IMR-90 (cell line): ENCODE measurements at regions not wholly inside any gene's neighbourhood (a gene's known extent, or its start where the extent isn't known, plus 50 kb on each side); places are given as distances from the start of the nearest gene placed in this dataset.

Experiments
- ATAC-seq: fragments of 200-7000 bp; cut with Tn5 transposase; 2 replicates; pipeline ENCODE4 v1.9.1; 2020; ENCODE audit warnings: low read depth, mild to moderate bottlenecking, moderate library complexity
- BruUV-seq: library from RNA; stranded (reverse); fragments of 400-500 nt; replicated peaks from 2 replicates; lab custom pipeline; 2021; lab: Mats Ljungman, UMichigan
- CTCF ChIA-PET: fragments of 300-600 bp; formaldehyde crosslinking; extraction: SDS; loops from one replicate; lab custom pipeline; 2021; ENCODE audit warnings: antibody characterized with exemption; lab: Yijun Ruan, JAX
- POLR2A ChIA-PET: fragments of 300-600 bp; sonication (Branson Sonifier 250); formaldehyde crosslinking; loops from one replicate; lab custom pipeline; 2022; ENCODE audit warnings: antibody characterized with exemption; ENCODE audit not compliant: unreplicated experiment; lab: Charles Lee
- DNase-seq: peaks from one replicate; pipeline ENCODE4 v3.0.0; 2013
- H2AFZ ChIP-seq: replicated peaks from 2 replicates; pipeline ENCODE3; 2013; ENCODE audit warnings: low read length, mild to moderate bottlenecking; ENCODE audit not compliant: poor library complexity
- H2AK5ac ChIP-seq: 2 replicates; pipeline ENCODE4 v1.6.1; 2013; ENCODE audit warnings: low read depth, low read length, inconsistent platforms
- H2AK9ac ChIP-seq: replicated peaks from 2 replicates; pipeline ENCODE3; 2013; ENCODE audit warnings: mild to moderate bottlenecking, low read depth, low read length, moderate library complexity; ENCODE audit not compliant: poor library complexity
- H2BK120ac ChIP-seq: 2 replicates; pipeline ENCODE4 v1.6.1; 2013; ENCODE audit warnings: low read depth, low read length, inconsistent platforms
- H2BK15ac ChIP-seq: 3 replicates; pipeline ENCODE4 v1.6.1; 2013; ENCODE audit warnings: low read depth, low read length, inconsistent platforms
- H2BK20ac ChIP-seq: 2 replicates; pipeline ENCODE4 v1.6.1; 2013; ENCODE audit warnings: low read depth, mild to moderate bottlenecking, inconsistent platforms, low read length, moderate library complexity
- H2BK5ac ChIP-seq: 2 replicates; pipeline ENCODE4 v1.6.1; 2013; ENCODE audit warnings: mild to moderate bottlenecking, low read depth, low read length, inconsistent platforms; ENCODE audit not compliant: poor library complexity, severe bottlenecking
- H3K14ac ChIP-seq: replicated peaks from 2 replicates; pipeline ENCODE4 v1.6.1; 2013; ENCODE audit warnings: low read depth, low read length, inconsistent platforms
- H3K18ac ChIP-seq: 2 replicates; pipeline ENCODE4 v1.6.1; 2013; ENCODE audit warnings: low read depth, low read length, control low read depth
- H3K23ac ChIP-seq: 2 replicates; pipeline ENCODE4 v1.6.1; 2013; ENCODE audit warnings: low read depth, low read length, inconsistent platforms
- H3K27ac ChIP-seq: 2 replicates; pipeline ENCODE4 v1.5.1; 2013; ENCODE audit warnings: mild to moderate bottlenecking, control low read depth, low read length; ENCODE audit not compliant: insufficient read depth
- H3K27me3 ChIP-seq: 2 replicates; pipeline ENCODE4 v1.6.1; 2013; ENCODE audit warnings: low read length; ENCODE audit not compliant: control insufficient read depth, insufficient read depth
- H3K36me3 ChIP-seq: 2 replicates; pipeline ENCODE4 v1.6.1; 2013; ENCODE audit warnings: low read length, mixed read lengths; ENCODE audit not compliant: control insufficient read depth, insufficient read depth
- H3K4ac ChIP-seq: 2 replicates; pipeline ENCODE4 v1.6.1; 2013; ENCODE audit warnings: low read depth, low read length, inconsistent platforms
- H3K4me1 ChIP-seq: 2 replicates; pipeline ENCODE4 v1.6.1; 2013; ENCODE audit warnings: low read length, mixed read lengths; ENCODE audit not compliant: control insufficient read depth, insufficient read depth
- H3K4me2 ChIP-seq: 2 replicates; pipeline ENCODE4 v1.6.1; 2013; ENCODE audit warnings: low read depth, mild to moderate bottlenecking, control low read depth, low read length, moderate library complexity
- H3K4me3 ChIP-seq: 2 replicates; pipeline ENCODE4 v1.5.1; 2013; ENCODE audit warnings: low read depth, mild to moderate bottlenecking, control low read depth, low read length, moderate library complexity; ENCODE audit not compliant: insufficient read depth
- H3K56ac ChIP-seq: 2 replicates; pipeline ENCODE4 v1.6.1; 2013; ENCODE audit warnings: low read length, inconsistent platforms; ENCODE audit not compliant: insufficient read depth; ENCODE audit errors: extremely low read depth
- H3K79me1 ChIP-seq, 2 experiments: 2 replicates each; pipeline ENCODE4 v1.6.1; 2013; ENCODE audit warnings: low read length in 2 of 2, inconsistent platforms in 1 of 2, low read depth in 1 of 2
- H3K9ac ChIP-seq: 2 replicates; pipeline ENCODE4 v1.6.1; 2013; ENCODE audit warnings: low read depth, low read length, control low read depth
- H3K9me1 ChIP-seq: 2 replicates; pipeline ENCODE4 v1.6.1; 2013; ENCODE audit warnings: low read length, inconsistent platforms; ENCODE audit not compliant: insufficient read depth
- H3K9me3 ChIP-seq: 2 replicates; pipeline ENCODE4 v1.6.1; 2013; ENCODE audit warnings: low read length; ENCODE audit not compliant: control insufficient read depth, insufficient read depth
- H4K20me1 ChIP-seq: 2 replicates; pipeline ENCODE4 v1.6.1; 2013; ENCODE audit warnings: low read length, inconsistent platforms; ENCODE audit not compliant: insufficient read depth
- H4K5ac ChIP-seq: 2 replicates; pipeline ENCODE4 v1.6.1; 2013; ENCODE audit warnings: mild to moderate bottlenecking, low read depth, low read length, control low read depth
- H4K8ac ChIP-seq, 2 experiments: 2 replicates each; pipeline ENCODE4 v1.6.1; 2013; ENCODE audit warnings: low read depth in 2 of 2, low read length in 2 of 2, control low read depth in 1 of 2, inconsistent platforms in 1 of 2
- H4K91ac ChIP-seq: 2 replicates; pipeline ENCODE4 v1.6.1; 2013; ENCODE audit warnings: low read depth, low read length, inconsistent platforms; ENCODE audit not compliant: insufficient read depth
- BHLHE40 ChIP-seq: fragments of 150-350 bp; IDR thresholded peaks from 2 replicates; pipeline ENCODE4 v1.6.1; 2016; ENCODE audit warnings: mild to moderate bottlenecking, low read depth, low read length
- CEBPB ChIP-seq: IDR thresholded peaks from 2 replicates; pipeline ENCODE4 v1.6.1; 2012; ENCODE audit warnings: low read depth, low read length, improper control_type of control experiment
- CHD1 ChIP-seq: IDR thresholded peaks from 2 replicates; pipeline ENCODE4 v1.6.1; 2012; ENCODE audit warnings: low read depth, low read length, improper control_type of control experiment
- CTCF ChIP-seq: conservative IDR thresholded peaks from 2 replicates; pipeline ENCODE4 v1.5.1; 2012; ENCODE audit warnings: mild to moderate bottlenecking, low read depth, low read length, improper control_type of control experiment
- ELK1 ChIP-seq: fragments of 150-350 bp; IDR thresholded peaks from 2 replicates; pipeline ENCODE4 v1.6.1; 2016; ENCODE audit warnings: low read depth, mild to moderate bottlenecking, low read length, moderate library complexity, borderline replicate concordance
- FOS ChIP-seq: fragments of 150-350 bp; IDR thresholded peaks from 2 replicates; pipeline ENCODE4 v1.6.1; 2016; ENCODE audit warnings: low read depth, low read length
- MAFK ChIP-seq: IDR thresholded peaks from 2 replicates; pipeline ENCODE4 v1.6.1; 2012; ENCODE audit warnings: low read depth, low read length, improper control_type of control experiment
- MAZ ChIP-seq: IDR thresholded peaks from 2 replicates; pipeline ENCODE4 v1.6.1; 2012; ENCODE audit warnings: low read depth, mild to moderate bottlenecking, low read length, improper control_type of control experiment, moderate library complexity, borderline replicate concordance
- MXI1 ChIP-seq: IDR thresholded peaks from 2 replicates; pipeline ENCODE4 v1.6.1; 2012; ENCODE audit warnings: low read depth, mild to moderate bottlenecking, low read length, moderate library complexity, borderline replicate concordance
- NFE2L2 ChIP-seq: fragments of 150-350 bp; IDR thresholded peaks from 2 replicates; pipeline ENCODE4 v1.6.1; 2016; ENCODE audit warnings: low read depth, mild to moderate bottlenecking, low read length
- POLR2A ChIP-seq: IDR thresholded peaks from 2 replicates; pipeline ENCODE4 v1.6.1; 2012; ENCODE audit warnings: mild to moderate bottlenecking, low read depth, low read length
- RAD21 ChIP-seq: IDR thresholded peaks from 2 replicates; pipeline ENCODE4 v1.6.1; 2012; ENCODE audit warnings: low read length, improper control_type of control experiment
- RCOR1 ChIP-seq: IDR thresholded peaks from 2 replicates; pipeline ENCODE4 v1.6.1; 2012; ENCODE audit warnings: mild to moderate bottlenecking, low read length, improper control_type of control experiment; ENCODE audit not compliant: insufficient replicate concordance
- RFX5 ChIP-seq: IDR thresholded peaks from 2 replicates; pipeline ENCODE4 v1.8.0; 2012; ENCODE audit warnings: low read depth, mild to moderate bottlenecking, low read length, moderate library complexity
- SMC3 ChIP-seq: fragments of 150-350 bp; IDR thresholded peaks from 2 replicates; pipeline ENCODE4 v1.6.1; 2016; ENCODE audit warnings: low read depth, mild to moderate bottlenecking, antibody characterized with exemption, low read length, moderate library complexity
- WGBS, 2 experiments: methylation state at CpG; one replicate each; pipeline versions ENCODE4 v1.1.5 to v1.1.7; 2013; ENCODE audit warnings: missing lambda C conversion rate in 2 of 2; ENCODE audit not compliant: insufficient read length in 1 of 2; ENCODE audit errors: extremely low coverage in 2 of 2; 5-methylcytosine and 5-hydroxymethylcytosine counted together
- dilution Hi-C: fragments of 300-500 bp; cut with HindIII; formaldehyde crosslinking; loops from one replicate; pipeline ENCODE4 v1.14.3; 2018; ENCODE audit warnings: low sequenced_read_pairs; ENCODE audit not compliant: unreplicated experiment
- in situ Hi-C: fragments of 300-500 bp; cut with MboI; formaldehyde crosslinking; loops from 3 replicates; pipeline ENCODE4 v1.14.3; 2019; ENCODE audit warnings: low sequenced_read_pairs, inconsistent platforms, mixed read lengths
- intact Hi-C: fragments of 100-400 bp; cut with micrococcal nuclease; formaldehyde crosslinking; loops from 2 replicates; pipeline ENCODE4 v1.10.0; 2022
- TF ChIP-seq, protein P1 (sequence below): fragments of 150-350 bp; IDR thresholded peaks from 2 replicates; pipeline ENCODE4 v1.6.1; 2017; ENCODE audit warnings: mild to moderate bottlenecking, antibody characterized with exemption, low read length, low read depth

DNA sequence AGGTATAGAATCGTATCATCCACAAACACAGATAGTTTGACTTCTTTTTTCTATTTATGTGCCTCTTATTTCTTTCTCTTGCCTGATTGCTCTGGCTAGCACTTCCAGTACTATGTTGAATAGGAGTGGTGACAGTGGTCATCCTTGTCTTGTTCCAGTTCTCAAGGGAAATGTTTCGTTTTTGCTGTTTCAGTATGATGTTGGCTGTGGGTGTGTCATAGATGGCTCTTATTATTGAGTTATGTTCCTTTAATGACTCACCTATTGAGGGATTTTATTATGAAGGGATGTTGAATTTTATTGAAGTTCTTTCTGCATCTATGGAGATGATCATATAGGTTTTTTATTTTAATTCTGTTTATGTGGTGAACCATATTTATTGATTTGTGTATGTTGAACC is 70.3 kb downstream of the ENC1 start:
- Histone ChIP-seq H3K4me1 (no peaks in the 10 kb centered on the region), H4K20me1 (no peaks in the 10 kb centered on the region), H3K14ac (no peak overlapping the region), H2BK20ac (no peak overlapping the region), H3K56ac (no peak overlapping the region), H3K23ac (no peak overlapping the region), H4K5ac (no peak overlapping the region), H3K4me3 (no peak overlapping the region), H3K4ac (no peak overlapping the region), H2AK9ac (no peak overlapping the region), H2BK15ac (no peak overlapping the region), H3K27ac (no peak overlapping the region), H2AK5ac (no peak overlapping the region), H3K9me1 (no peaks in the 10 kb centered on the region), H3K9ac (no peak overlapping the region), H3K9me3 (no peaks in the 10 kb centered on the region; the same call in 1 of the 2 replicates), H3K18ac (no peak overlapping the region), H3K27me3 (no peaks in the 10 kb centered on the region; the same call in 1 of the 2 replicates), H4K91ac (no peak overlapping the region), H3K36me3 (no peaks in the 10 kb centered on the region), H4K8ac (no peak overlapping the region), H3K4me2 (no peak overlapping the region), H2BK5ac (no peak overlapping the region), H3K79me1 (no peaks in the 10 kb centered on the region), H2BK120ac (no peak overlapping the region), H2AFZ (no peak overlapping the region)
- ATAC-seq (no peak), DNase-seq (no peak)
- CTCF ChIA-PET = no interaction called here
- in situ Hi-C loops = no loop called here
- no TSS peak for BruUV-seq
- intact Hi-C loops = no loop called here
- POLR2A ChIA-PET = no interaction called here
- no CpG with 5 or more reads among the region's 2 CpGs for WGBS, 2 experiments
- dilution Hi-C loops = no loop called here
- TF ChIP-seq CTCF = no peak
- no peak for TF ChIP-seq CEBPB
- TF ChIP-seq BHLHE40 = no peak
- TF ChIP-seq CHD1 = no peak
- no peak for TF ChIP-seq MAZ
- no peak for TF ChIP-seq MXI1
- TF ChIP-seq SMC3 = no peak
- no peak for TF ChIP-seq RAD21
- TF ChIP-seq ELK1 = no peak
- TF ChIP-seq POLR2A = no peak
- no peak for TF ChIP-seq RFX5
- TF ChIP-seq NFE2L2 = no peak
- TF ChIP-seq MAFK = no peak
- TF ChIP-seq, protein P1, sequence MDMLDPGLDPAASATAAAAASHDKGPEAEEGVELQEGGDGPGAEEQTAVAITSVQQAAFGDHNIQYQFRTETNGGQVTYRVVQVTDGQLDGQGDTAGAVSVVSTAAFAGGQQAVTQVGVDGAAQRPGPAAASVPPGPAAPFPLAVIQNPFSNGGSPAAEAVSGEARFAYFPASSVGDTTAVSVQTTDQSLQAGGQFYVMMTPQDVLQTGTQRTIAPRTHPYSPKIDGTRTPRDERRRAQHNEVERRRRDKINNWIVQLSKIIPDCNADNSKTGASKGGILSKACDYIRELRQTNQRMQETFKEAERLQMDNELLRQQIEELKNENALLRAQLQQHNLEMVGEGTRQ = no peak
- TF ChIP-seq RCOR1 = no peak
- no peak for TF ChIP-seq FOS
